HK-2 (cell line): ENCODE measurements at regions not wholly inside any gene's neighbourhood (a gene's known extent, or its start where the extent isn't known, plus 50 kb on each side); places are given as distances from the start of the nearest gene placed in this dataset.

Source experiments
- DNase-seq: peaks from one replicate; pipeline ENCODE4 v3.0.0-alpha.2; 2018; ENCODE audit not compliant: unreplicated experiment

GRCh38 chr3:5428607-5429516, 241.4 kb downstream of the EDEM1 start:
- DNase-seq, result no peak

- no peak for DNase-seq
These were observed 242.0 kb downstream of the EDEM1 start for GRCh38 chr3:5429517-5429890.

- no peak for DNase-seq
These were observed 243.2 kb downstream of the EDEM1 start for GRCh38 chr3:5430701-5431100.

GRCh38 chr3:5431146-5431545, 243.6 kb downstream of the EDEM1 start:
- no peak for DNase-seq

GRCh38 chr3:5431811-5432378, 244.4 kb downstream of the EDEM1 start:
- DNase-seq, result no peak

- no peak for DNase-seq
These were observed 249.8 kb downstream of the EDEM1 start for GRCh38 chr3:5437296-5437782.

- no peak for DNase-seq
These were observed 250.3 kb downstream of the EDEM1 start for GRCh38 chr3:5437783-5438323.

GRCh38 chr3:5441401-5441800, 253.9 kb downstream of the EDEM1 start:
- DNase-seq, result no peak

- no peak for DNase-seq
These were observed 254.7 kb downstream of the EDEM1 start for GRCh38 chr3:5442106-5442785.

GRCh38 chr3:5442786-5443138, 255.3 kb downstream of the EDEM1 start:
- no peak for DNase-seq

- DNase-seq, result no peak
These were observed 256.7 kb downstream of the EDEM1 start for GRCh38 chr3:5444253-5444652.

GRCh38 chr3:5445676-5446201, 258.2 kb downstream of the EDEM1 start:
- no peak for DNase-seq

- no peak for DNase-seq
These were observed 260.7 kb downstream of the EDEM1 start for GRCh38 chr3:5448246-5448645.

GRCh38 chr3:5448816-5449215, 261.3 kb downstream of the EDEM1 start:
- DNase-seq, result no peak

GRCh38 chr3:5456199-5456598, 268.7 kb downstream of the EDEM1 start:
- DNase-seq, result no peak

- DNase-seq, result no peak
These were observed 271.0 kb downstream of the EDEM1 start for GRCh38 chr3:5458526-5458925.

- no peak for DNase-seq
These were observed 274.6 kb downstream of the EDEM1 start for GRCh38 chr3:5462086-5462485.

- no peak for DNase-seq
These were observed 276.5 kb downstream of the EDEM1 start for GRCh38 chr3:5463991-5464390.

GRCh38 chr3:5464649-5465048, 277.1 kb downstream of the EDEM1 start:
- no peak for DNase-seq

GRCh38 chr3:5465183-5465582, 277.7 kb downstream of the EDEM1 start:
- no peak for DNase-seq

- no peak for DNase-seq
These were observed 278.6 kb downstream of the EDEM1 start for GRCh38 chr3:5466065-5466464.

- DNase-seq, result no peak
These were observed 279.2 kb downstream of the EDEM1 start for GRCh38 chr3:5466717-5467116.
